Upper lobe of right lung (tissue), 1 donor: ENCODE measurements at regions not wholly inside any gene's neighbourhood (a gene's known extent, or its start where the extent isn't known, plus 50 kb on each side); places are given as distances from the start of the nearest gene placed in this dataset.

Experiments used
- ATAC-seq: fragments of 200-7000 bp; cut with Tn5 transposase; one replicate; pipeline ENCODE4 v1.9.1; 2020; ENCODE audit warnings: mild to moderate bottlenecking, moderate library complexity
- DNase-seq: peaks from one replicate; pipeline ENCODE4 v3.0.0-alpha.2; 2020
- H3K27ac ChIP-seq: fragments of 200-600 bp; one replicate; pipeline ENCODE4 v1.8.0; 2022
- H3K27me3 ChIP-seq: fragments of 200-600 bp; one replicate; pipeline ENCODE4 v1.8.0; 2022; ENCODE audit warnings: mild to moderate bottlenecking
- H3K36me3 ChIP-seq: fragments of 200-600 bp; one replicate; pipeline ENCODE4 v1.8.0; 2022
- H3K4me1 ChIP-seq: fragments of 200-600 bp; one replicate; pipeline ENCODE4 v1.8.0; 2022
- H3K4me3 ChIP-seq: fragments of 200-600 bp; one replicate; pipeline ENCODE4 v1.8.0; 2022; ENCODE audit warnings: mild to moderate bottlenecking
- H3K9me3 ChIP-seq: fragments of 200-600 bp; one replicate; pipeline ENCODE4 v1.8.0; 2022
- intact Hi-C: fragments of 100-400 bp; cut with DNase I; formaldehyde crosslinking; loops from one replicate; pipeline ENCODE4 v1.11.0; 2022
- TF ChIP-seq, protein P1 (sequence below): fragments of 200-600 bp; IDR thresholded peaks from one replicate; pipeline ENCODE4 v1.8.0; 2022; ENCODE audit warnings: antibody characterized with exemption
- donor health status: DM: no; HTN: yes; CAD: no; lungs with severe emphysema.

DNA sequence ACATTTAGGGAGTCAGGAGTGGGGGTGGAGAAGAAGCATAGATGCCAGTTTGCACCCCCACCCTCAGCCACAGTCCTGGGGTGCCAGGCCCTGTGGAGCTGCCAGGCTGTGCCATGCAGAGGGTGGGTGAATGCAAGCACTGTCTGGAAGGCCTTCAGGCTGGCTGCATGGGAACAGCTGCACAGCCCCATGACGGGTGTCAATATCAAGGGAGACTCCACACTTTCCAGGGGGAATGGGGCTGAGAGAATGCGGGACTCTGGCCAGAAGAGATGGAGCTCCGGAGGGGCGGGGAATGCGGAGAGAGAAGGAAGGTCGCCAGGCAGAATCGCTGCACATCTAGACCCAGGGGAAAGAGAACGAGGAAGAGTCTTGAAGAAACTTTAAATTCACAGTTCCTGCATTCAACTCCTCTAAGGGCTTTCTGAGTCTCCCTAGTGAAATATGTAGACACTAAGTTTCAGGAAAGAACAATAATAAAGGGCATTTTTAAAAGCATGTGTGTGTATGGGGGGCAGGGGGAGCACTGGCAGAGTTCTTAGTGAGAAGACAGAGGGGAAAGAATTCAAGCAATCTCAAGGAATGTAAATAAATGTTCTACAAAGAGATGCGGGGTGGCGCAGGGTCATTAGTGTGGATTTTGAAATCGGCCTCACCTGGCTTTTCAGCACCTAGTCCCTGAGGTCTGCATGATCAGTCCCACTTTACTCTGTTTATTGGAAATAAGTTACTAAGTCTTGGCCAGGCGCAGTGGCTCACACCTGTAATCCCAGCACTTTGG, 59.1 kb downstream of the BOD1 start:
- Histone ChIP-seq H3K27ac (no peak overlapping the region), H3K36me3 (no peaks in the 10 kb centered on the region), H3K4me3 (no peak overlapping the region), H3K9me3 (peaks cover 5% of the 10 kb centered on the region), H3K27me3 (no peaks in the 10 kb centered on the region), H3K4me1 (no peaks in the 10 kb centered on the region)
- no peak for DNase-seq
- intact Hi-C loops, result no loop called here
- no peak for ATAC-seq
- TF ChIP-seq, protein P1, sequence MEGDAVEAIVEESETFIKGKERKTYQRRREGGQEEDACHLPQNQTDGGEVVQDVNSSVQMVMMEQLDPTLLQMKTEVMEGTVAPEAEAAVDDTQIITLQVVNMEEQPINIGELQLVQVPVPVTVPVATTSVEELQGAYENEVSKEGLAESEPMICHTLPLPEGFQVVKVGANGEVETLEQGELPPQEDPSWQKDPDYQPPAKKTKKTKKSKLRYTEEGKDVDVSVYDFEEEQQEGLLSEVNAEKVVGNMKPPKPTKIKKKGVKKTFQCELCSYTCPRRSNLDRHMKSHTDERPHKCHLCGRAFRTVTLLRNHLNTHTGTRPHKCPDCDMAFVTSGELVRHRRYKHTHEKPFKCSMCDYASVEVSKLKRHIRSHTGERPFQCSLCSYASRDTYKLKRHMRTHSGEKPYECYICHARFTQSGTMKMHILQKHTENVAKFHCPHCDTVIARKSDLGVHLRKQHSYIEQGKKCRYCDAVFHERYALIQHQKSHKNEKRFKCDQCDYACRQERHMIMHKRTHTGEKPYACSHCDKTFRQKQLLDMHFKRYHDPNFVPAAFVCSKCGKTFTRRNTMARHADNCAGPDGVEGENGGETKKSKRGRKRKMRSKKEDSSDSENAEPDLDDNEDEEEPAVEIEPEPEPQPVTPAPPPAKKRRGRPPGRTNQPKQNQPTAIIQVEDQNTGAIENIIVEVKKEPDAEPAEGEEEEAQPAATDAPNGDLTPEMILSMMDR, result no peak

DNA sequence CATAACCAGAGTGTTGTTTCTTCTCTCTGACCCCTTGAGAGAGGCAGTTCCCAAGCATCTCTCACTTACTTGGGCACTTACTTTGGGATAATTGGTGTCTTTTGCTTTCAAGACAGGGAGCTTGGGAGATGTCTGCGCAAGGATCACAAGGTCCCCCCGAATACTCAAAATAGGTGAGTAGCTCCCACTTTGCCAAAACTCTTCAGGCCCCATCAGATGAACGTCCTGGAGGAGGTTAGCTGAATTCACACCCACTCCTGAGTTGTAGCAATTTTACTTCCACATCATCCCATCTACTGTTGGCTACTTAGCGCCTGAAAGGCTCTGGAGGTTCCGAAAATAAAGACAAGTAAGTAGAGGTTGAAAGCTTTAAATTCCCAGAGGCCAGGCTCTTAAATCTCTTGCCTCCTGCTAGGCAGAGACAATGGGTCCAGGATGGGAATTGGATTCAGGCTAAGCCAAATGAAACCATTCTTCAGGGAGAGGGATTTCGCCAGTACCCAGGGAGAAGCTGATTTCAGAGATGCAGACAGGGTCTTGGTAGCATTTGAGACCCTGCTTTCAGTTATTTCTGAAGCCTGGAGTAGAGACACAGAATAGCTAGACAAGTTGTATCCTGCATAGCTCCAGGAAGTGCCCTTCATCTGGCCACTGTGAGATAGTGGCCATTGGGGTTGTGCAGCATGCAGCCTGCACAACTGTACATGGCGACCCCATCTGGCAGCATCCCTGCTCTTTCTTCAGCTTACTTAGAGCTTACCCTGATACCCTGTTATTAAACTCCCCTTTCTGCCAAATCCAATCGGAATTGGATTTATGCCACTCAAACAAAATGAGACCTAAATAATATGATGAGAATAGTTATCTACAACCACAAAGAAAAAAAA, 60.1 kb downstream of the BOD1 start:
- no peak for DNase-seq
- no peak for ATAC-seq
- intact Hi-C loops, result no loop called here
- Histone ChIP-seq H3K4me1 (no peaks in the 10 kb centered on the region), H3K36me3 (no peaks in the 10 kb centered on the region), H3K4me3 (no peak overlapping the region), H3K27me3 (no peaks in the 10 kb centered on the region), H3K9me3 (peaks cover 5% of the 10 kb centered on the region), H3K27ac (no peak overlapping the region)
- TF ChIP-seq, protein P1, result no peak

DNA sequence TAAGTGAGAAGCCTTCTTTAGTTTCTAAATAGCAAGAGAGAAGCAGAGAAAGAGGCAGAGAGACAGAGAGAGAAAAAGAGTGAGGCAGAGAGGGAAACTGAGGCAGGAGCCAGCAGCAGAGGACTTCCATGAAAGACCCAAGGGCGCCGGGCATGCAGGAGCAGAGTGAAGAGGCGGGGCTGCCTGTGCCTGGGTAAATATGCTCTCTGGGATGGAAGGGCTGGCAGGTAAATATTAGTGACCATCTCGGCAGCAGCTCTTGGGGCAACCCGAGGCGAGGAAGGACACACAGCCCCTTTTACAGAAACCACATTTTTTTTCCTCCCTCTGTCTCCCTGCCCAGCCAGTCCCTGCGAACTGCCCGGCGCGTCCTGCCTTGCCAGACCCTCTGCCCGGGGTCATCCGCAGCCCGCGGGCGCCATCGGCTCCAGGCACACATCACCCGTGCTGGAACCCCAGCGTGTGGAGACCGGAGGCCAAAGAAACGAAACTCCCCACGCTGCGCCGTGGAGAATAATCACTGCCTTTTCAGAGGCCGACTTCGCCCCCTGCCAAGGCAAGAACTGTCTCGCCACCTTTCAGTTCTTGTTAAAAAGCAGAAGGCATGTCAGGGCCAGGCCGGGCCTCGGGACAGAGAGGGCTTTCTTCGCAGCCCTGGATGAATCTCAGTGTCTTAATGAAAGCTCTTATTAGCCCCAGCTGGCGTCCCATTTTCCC, 61.3 kb downstream of the BOD1 start:
- Histone ChIP-seq H3K4me3 (no peak overlapping the region), H3K9me3 (peaks cover 3% of the 10 kb centered on the region), H3K4me1 (no peaks in the 10 kb centered on the region), H3K27me3 (no peaks in the 10 kb centered on the region), H3K27ac (no peak overlapping the region), H3K36me3 (no peaks in the 10 kb centered on the region)
- TF ChIP-seq, protein P1, result no peak
- intact Hi-C loops, result no loop called here
- DNase-seq, result no peak
- no peak for ATAC-seq

DNA sequence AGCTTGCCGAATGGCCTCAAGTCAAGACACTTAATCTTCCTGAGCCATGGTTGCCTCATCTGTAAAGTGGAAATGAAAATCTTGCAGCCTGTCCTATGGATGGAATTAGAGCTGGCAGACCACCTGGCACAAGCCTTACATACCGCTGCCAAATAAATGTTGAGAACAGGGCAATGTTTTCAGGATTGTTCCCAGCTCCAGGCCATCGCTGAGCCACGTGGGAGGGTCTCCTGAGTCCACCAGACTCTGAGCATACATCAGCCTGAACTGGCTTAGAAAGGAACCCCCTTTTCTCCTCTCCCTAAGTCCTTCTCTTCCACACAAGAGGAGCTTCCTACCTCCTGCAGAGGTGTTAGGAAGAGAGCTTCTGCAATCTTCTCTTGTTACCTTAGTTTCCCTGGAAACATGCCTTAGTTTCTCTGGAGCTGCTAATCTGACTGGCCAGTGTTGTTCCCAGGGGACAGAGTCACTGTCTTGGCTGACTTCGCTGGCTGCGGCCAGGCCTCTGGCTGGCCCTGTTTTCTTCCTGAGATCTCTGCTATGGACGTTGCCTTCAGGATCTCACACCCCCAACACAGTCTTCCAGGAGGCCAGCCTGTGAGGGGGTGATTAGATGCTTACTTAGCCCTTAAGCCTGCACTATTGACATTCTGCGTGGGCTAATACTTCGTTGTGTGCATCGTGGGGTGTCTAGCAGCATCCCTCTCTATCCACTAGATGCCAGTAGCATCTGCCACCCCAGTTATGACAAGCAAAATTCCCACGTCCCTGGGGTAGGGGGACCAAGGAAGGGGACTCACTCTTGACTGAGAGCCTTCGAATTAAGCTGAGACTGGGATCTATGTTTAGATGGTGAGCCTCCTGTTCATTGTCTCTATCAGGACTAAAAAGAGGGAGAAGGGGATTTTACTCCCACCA, 62.2 kb downstream of the BOD1 start:
- H3K27ac ChIP-seq, result no peak overlapping the region
- TF ChIP-seq, protein P1, result no peak
- H3K27me3 ChIP-seq, result peaks cover 3% of the 10 kb centered on the region
- H3K9me3 ChIP-seq, result no peaks in the 10 kb centered on the region
- no peak overlapping the region for H3K4me3 ChIP-seq
- H3K36me3 ChIP-seq, result no peaks in the 10 kb centered on the region
- DNase-seq, result no peak
- intact Hi-C loops, result no loop called here
- ATAC-seq, result no peak
- no peaks in the 10 kb centered on the region for H3K4me1 ChIP-seq

DNA sequence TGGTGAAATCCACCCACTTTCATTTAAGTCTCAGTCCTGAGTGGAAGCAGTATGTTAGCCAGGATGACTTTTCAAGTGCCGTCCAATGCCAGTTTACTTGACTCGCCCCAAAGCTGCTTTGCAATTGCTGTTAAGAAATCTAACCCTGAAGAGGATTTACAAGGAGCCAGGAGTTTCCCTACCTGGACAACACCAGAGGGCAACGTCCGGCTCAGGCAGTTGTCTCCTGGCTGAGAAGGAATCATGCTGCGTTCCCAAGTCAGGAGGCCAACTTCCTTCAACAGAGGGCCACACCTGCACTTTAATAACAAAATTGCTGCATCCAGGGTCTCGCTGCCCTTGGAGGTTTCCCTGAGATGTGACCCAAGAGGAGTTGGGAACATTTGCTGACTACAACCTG, 65.8 kb downstream of the BOD1 start:
- no peaks in the 10 kb centered on the region for H3K9me3 ChIP-seq
- H3K4me1 ChIP-seq, result no peaks in the 10 kb centered on the region
- DNase-seq (no peak), ATAC-seq (no peak)
- TF ChIP-seq, protein P1, result no peak
- intact Hi-C loops, result no loop called here
- no peak overlapping the region for H3K4me3 ChIP-seq
- H3K36me3 ChIP-seq, result no peaks in the 10 kb centered on the region
- H3K27ac ChIP-seq, result no peak overlapping the region
- H3K27me3 ChIP-seq, result peaks cover 11% of the 10 kb centered on the region
